NCI-H446 (cell line): ENCODE measurements at regions not wholly inside any gene's neighbourhood (a gene's known extent, or its start where the extent isn't known, plus 50 kb on each side); places are given as distances from the start of the nearest gene placed in this dataset.
A peak's percentile ranks its signal among the peaks of the same experiment; 100 is the strongest.

ENCODE experiments used
- DNase-seq, 2 experiments: peaks; one replicate each; lab custom pipeline; 2025; lab: John Stamatoyannopoulos, UW

DNA sequence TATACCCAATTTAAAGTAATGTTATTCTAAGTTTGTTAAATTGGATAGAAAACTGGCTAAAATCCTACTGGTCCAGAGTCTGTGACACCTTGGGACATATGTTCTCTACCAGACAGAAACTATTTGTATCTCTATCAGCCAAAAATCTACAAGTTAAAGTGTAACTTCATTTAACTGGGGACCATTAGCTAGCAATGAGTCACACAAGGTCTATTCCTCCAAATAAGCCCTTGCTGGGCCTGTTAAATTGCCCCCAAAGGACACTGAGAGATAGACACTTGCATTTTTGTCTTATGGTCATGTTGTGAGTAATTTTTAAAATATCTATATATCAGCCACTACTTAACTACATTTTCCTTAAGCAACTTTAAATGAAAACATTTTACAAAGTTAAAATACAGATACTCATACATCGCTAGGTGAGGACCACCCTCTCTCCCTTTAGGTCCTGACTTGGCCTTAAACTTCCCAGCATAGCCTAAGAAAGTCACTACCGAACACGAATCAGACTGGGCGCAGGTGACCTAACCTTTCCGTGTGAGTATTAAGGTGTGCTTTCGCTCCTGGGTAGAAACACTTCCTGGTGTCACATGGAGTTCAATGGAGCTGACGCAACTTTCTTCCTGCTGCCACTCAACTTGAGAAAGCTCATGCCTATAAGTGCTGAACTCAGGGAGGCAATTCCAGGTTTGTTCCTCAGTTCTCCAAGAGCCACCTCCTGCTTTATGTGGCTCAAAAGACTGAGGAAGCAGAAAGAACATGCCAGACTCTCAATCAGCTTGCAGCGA lies 249.1 kb downstream of the DIRAS2 start:
- no peak for DNase-seq

DNA sequence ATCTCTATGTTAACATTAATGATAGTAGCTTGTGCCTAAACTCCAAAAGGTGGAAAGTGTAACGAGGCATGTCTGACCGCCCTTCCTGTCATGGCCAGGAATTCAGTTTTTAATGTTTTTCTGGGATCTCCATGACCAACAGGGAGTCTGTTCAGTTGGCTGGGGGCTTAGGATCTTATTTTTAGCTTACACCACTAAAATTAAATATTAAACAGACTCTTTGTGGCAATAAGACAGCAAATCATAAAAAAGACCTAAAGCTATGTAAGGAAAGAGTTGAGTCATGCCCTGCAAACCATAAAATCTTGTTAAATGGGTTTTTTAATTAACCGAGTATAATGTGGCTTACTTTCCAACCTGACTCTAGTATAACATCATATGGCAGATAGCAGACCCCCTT lies 247.8 kb downstream of the DIRAS2 start:
- DNase-seq, result no peak

DNA sequence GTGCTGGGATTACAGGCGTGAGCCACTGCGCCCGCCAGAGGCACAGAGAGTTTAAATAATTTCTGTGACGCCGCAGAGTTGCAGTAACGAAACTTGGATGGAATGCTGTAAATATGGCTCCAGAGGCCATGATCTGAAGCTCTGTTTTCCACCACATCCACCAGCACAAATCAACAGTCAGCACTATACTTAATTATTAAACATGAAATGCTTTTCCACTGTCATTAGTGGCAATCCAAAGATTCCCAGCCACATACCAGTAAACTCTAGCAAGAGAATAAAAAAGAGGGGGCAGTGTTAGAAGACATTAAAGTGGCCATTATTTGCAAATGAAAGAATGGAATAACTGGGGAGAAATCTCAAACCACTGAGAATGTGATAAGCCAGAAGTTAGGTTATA lies 242.5 kb downstream of the DIRAS2 start:
- DNase-seq, result no peak

DNA sequence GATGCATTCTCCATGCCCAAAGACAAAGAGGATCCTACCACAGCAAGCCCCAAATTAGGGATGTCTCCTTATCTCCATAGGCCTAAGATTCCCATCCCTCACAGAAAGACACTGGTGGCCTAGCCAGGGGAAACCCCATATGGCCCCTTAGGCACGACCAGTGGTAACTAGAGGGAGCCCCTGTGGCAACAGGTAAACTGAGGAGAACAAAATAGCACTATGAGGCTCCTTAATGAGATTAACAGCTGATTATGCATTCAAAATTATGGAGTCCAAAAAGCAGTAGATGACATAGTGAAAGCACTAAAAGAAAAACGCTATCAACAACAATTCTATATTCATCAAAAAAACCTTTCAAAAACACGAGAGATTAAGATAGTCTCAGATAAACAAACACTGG lies 234.0 kb downstream of the DIRAS2 start:
- DNase-seq, result no peak

DNA sequence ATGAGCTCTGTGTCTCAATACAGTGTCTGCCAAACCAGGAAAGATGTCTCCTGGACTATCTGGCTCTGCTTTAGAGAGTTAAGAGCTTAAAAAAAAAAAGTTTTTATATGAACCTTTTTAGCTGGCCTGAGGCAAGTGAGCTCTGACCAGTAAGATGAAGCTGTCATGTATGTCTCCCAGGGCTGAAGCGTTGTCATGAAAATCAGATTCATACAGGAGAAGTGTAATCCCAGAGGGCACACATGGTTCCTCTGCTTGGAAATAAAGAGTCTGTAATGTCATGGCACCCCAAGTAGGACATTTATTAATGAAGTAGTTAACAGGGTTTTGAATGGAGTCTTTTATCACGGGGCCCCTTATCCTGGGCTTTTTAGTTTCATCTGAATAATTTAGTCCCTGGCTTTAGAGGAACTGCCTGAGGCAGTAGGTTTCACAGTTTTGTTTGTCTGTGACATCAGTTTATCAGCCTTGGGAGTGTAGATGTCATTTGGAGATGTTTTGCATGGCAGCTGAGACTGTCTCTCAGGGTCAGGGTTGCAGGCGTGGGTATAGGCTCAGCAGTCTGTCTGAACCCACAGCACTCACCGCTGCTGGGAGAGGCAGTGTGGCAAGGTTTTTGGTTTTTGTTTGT lies 223.3 kb downstream of the DIRAS2 start:
- no peak for DNase-seq

DNA sequence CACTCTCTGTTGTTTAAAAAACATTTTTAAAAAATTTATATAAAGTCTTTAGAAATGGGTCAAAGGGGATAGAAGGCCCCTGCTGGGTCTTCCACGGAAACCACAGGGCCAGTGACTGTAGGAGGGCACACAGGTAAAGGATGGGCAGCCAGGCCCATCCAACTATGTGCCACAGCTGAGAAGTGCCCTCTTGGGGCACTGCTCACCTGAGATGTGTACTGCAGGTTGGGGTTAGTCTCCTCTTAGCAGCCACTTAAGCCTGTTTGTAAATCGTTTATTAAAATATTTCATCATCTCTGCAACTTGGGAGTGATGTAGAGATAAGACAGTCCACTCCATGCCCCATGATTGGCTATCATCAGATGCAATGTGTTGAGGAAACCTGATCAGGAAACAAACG lies 222.4 kb downstream of the DIRAS2 start:
- no peak for DNase-seq

DNA sequence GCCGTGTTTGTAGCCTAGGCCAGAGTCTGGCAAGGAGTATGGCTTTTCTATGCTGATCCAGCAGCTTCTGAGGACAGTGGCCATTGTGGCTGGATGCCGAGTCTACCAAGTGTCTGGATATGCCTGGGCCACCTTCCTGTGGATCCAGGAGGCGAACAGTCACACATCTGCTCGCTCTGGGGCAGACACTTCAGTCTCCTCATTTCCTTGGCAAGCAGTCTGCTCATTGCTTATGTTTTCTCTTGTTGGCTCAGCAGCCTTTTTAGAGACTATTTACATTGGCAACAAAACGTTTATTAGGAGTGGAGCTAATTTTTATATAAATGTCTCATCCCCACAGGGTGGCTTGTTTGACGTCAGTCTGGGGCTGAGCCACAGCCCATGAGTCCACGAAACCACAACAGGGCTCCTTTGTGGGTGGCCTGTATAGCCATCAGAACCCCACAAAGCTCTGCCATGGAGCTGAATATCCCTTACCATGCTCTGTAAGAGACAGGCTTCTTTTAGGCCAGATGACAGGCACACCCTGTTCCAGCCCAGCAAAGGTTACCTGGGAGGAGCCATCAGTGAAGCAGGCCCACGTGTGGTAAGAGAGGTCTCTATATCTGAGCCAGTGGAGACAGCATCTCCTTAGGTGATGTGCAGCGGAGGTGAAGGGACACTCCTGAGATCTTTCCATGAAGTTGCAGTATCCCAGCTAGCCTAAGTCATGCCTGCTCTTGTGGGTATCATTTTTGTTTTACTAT lies 221.7 kb downstream of the DIRAS2 start:
- peak; percentile 54 to 79 for DNase-seq

DNA sequence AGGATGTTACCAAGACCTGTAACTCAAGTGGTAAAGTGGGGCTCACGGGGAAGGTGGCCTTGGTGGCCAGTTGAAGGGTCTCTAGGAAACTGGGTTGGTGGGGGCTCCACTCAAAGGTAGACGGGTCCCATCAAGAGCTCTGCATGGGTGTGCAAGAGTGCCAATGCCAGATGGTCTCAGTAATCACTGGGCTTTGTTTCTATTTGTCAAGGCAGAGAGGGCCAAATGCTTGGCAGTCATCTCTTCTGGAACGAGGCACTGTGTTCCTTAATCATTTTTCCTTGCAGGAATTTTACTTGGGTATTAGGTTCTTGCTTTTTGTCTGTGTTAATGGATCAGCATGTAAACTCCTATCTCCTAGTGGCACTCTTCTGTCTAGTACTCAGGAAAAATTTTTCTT lies 220.8 kb downstream of the DIRAS2 start:
- peak; percentile 1 to 37 for DNase-seq

DNA sequence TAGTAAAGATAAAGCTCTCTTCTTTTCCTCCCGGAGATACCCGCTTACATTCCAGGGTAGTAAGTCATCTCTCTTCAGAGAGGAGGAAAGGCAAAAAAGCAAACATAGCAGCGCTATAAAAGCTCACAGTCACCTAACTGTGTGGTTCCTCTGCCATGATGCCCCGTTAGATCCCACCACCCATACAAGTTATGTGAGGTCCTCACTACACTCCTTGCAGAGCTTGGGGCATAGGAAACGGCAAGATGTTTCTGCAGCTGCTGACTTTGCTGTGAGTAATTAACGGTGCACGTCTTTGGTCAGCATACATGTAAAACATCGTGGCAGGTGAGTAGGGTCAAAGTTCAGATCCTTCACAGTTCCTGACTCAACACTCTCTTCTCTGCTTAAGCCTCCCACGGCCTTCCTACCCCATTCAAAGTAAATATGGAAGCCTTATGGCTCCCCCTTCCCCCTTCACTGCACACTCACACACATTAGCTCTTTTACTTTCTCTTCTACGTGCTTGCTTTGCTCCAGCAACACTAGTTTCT lies 218.9 kb downstream of the DIRAS2 start:
- no peak for DNase-seq

DNA sequence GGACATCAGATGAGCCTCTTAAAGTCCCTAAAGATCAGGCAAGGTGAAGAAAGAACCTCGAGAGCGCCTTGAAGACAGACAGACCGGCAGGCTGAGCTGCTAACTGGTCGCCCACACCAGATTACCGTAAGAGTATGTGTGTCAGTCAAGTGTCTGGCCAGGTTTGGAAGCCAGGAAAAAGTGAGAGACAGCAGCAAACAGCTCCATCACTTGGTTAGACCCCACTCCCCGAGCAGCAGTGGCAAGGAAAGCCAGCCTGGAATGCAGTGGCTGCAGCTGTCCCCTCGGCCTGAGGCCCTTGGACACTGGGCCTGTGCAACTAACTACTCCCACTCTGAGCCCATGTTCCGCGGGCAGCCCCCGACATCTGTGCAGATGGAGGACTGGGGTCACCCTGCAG lies 214.1 kb downstream of the DIRAS2 start:
- DNase-seq, result no peak

DNA sequence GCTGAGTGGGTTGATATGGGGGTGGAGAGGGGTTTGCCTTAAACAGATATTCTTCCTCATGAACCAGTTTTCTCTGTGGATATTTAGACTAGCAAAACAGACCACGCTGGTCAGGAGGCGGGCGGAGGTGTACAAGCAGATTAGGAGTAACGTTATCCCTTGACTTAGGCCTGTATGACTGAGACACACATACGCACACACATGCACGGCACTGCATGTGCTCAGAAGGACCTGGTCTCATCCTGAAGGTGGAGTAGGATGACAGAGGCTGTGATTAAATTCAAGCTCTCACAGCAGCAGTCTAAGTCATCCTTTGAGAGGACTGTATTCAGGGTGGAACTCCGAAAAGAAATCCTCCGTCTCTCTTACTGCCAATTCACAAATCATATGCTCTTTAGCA lies 209.7 kb downstream of the DIRAS2 start:
- DNase-seq, result no peak

DNA sequence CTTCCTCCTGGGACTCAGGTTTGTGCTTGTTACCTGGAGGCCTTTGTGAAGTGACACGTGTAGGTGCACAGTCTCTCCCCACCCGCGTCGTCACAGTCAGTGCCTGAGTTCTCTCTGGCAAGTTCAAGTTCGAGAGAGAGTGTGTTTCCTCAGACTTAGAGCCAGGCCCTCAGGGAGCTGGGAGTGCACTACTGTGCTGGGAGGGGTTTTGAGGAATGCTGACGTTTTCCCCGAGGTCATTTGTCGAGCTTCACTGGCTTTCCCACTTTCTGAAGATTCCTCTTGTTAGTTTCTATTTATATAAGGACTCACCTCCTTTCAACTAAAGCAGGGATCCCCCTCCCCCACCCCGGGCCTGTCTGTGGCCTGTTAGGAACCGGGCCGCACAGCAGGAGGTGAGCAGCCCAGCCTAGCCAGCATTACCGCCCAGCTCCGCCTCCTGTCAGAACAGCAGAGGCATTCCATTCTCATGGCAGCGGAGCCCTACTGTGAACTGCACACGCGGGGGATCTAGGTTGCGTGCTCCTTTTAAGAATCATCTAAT lies 209.2 kb downstream of the DIRAS2 start:
- no peak for DNase-seq

DNA sequence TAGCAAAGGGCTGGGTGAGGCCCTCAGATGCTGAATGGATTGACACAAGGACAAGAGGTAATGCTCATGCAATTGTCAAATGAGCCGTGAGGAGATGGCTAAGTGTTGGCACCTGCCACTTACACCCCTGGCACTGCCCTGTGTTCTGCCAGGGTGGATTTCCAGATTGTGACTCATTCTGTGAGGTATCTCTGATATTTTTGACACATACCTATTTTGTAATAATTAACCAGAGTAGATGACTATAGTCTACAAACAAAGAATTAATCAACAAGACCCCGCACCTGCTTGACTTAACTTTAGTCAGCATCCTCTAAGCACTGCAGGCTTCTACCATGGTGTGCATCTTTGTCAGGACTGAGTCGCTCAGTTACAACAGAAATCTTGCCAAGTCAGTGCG lies 200.8 kb downstream of the DIRAS2 start:
- no peak for DNase-seq

DNA sequence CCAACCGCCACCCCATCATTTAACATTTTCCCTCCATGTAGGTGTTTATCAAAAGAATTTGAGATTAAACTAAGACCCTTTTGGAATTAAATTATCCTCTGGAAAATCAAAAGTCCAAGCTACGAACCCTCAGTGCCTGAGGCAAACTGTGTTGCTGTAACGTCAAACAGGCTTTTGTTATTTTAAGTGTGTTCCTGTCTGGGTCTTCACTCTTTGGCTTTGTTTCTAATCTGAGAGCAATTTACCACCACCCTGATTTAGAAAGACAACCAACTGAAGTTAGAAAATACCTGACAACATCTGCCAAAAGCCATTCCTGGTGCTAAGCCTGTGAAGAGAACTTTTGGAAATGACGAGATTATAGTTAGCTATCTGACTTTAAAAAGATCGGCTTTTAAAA lies 199.9 kb downstream of the DIRAS2 start:
- no peak for DNase-seq

DNA sequence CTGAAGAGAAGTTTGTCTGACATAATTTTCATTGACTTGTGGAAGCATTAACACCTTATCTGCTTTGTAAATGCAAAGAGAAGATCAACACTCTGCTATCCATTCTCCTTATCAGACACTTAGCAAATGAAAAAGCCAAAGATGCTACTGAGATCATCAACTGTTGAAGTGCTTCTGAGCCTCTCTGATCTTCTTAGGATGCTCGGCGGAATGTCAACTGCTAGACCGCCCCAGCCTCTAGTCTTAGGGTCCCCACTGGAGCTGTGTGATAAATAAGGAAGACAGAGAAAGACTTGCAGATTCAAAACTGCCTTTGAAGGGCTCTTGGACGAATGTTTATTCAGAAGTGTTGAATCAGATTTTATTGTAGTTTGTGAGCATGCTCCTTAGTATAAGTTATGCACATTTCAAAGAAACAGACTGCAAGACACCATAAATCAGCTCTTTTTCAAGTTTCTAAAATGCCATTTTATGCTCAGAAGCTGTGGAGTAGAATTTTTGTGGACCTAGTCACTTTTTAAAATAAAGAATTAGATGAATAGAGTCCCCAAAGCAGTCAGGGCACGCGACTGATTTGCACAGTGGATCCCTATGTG lies 197.9 kb downstream of the DIRAS2 start:
- no peak for DNase-seq

DNA sequence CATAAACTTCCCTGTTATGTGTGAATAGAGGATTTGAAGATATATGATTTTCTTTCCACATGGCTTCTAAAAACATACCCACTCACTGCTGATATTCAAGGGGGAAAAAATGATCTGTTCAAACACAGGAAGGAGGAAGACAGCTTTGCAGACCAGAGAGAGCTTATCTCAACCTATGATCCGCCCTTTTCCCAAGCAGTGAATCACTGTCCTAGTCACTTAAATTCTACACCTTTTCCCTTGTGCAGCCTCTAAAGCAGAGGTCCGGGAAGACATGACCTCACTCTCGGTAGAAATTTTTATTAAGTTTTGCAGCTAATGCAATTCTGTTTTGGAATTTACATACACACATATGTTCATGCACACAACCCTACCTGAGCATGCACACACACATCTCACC lies 197.2 kb downstream of the DIRAS2 start:
- DNase-seq, result no peak

DNA sequence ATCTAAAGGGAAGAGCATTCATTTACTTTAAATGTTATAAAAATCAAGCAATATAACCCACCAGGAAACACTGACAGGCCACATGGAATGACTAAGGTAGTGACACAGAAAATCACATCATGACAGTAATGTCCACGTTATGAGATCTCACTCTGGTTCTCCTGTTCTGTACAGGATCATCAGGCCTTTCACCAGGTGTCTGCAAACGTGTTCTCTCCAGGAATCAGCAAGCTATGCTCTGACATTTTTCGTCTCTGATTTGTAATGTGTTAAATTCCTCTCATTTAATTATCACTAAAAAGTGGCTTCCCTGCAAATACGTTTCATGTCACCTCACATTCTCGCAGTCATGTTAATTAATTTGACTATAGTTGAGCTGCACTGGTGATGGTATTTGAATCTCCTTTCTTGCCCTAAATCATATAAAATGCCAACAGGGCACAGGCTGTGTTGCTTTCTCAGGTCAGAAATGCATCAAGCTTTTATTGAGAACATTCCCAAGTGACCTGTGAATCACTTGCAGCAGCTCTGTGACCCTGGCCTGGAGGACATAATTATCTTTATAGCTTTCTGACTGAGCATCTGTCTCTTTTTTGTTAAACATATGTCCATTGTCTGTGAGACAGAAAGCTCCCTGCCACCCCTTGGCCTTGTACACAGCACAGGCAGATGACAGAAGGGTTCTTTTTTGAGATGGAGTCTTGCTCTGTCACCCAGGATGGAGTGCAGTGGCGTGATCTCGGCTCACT lies 196.2 kb downstream of the DIRAS2 start:
- DNase-seq, result no peak

DNA sequence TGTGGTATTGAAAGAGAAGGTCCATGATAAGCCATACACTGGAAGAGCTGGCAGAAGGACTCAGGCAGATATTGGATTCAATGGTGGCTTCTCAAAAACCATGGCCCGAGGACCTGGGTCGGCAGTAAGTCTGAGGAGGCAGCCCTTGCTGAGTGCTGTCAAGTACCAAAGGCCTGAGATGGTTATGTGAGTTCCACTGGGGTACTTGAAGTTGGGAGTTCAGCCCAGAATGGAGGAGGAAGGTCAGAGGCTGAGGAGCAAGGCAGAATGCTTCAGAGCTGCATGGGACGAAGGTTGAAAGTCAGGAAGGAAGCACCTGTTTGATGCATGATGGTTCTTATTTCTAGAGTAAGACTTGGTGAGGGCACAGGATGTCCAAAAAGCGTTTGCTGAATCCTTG lies 194.9 kb downstream of the DIRAS2 start:
- no peak for DNase-seq

DNA sequence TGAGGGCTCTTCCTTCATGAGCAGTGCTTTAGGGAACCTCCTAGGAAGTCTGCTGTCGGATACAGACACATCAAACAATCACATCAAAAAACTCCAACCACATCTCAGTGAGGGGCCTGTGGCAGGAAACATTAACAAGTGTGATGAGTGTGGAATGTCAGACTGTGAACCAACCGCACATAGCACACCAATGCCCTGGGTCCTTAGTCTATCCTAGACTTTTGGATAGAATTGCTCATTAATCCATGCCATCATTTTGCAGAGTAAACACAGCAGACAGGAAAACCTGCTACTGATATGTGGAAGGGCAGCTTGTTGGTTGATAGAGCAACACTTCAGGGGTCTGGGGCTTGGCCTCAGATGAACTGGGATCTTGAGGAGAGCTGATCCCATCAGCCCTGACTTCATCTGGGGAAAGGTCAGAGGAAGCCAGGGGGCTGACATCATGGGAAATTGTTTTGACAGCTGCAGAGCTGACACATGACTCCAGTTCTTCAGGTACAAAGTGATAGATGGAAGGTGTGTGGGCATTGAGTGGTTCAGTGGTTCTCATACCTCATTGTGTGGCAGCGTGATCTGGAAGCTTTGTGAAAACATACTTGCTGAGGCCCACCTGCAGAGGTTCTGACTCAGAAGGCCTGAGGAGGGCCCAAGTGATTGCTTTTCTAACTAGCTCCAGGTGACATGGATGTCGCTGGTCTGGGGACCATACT lies 193.3 kb downstream of the DIRAS2 start:
- no peak for DNase-seq

DNA sequence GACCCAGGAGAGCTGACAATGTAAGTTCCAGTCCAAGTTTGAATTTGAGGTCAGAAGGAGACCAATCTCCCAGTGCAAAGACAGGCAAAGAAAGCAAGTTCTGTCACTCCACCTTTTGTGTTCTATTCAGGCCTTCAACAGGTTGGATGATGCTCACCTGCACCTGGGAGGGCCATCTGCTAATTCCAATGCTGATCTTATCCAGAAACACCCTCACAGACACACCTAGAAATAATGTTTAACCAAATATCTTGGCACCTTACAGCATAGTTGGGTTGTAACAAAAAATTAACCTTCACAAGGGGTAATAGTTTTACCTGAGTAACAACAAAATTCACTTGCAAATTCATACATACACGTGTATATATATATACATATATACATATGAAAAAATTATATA lies 190.8 kb downstream of the DIRAS2 start:
- no peak for DNase-seq

DNA sequence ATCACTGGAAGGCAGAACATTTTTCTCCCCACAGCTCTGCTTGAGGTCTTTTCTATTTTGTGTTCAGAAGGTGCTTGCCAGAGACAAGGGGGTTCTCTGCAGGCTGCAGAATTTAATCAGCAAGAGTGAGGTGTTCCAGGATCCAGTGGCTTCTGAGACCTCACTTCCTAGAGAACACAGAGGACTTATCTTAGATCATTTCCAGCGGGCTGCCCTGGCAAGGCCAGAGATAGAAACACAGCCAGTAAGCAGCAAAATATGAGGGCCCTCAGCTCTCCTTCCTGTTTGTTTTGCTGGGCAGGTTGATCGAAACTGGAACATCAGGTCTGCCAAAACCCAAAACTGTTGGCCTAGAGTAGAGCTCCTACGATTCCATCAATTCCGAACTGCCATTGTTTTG lies 187.3 kb downstream of the DIRAS2 start:
- DNase-seq, result no peak
